ENCODE measurements at regions not wholly inside any gene's neighbourhood (a gene's known extent, or its start where the extent isn't known, plus 50 kb on each side); places are given as distances from the start of the nearest gene placed in this dataset.

GRCh38 chr1:202072211-202072765, 50.4 kb upstream of the GPR37L1 start (continued):
- TF ChIP-seq CHD7 (IDR thresholded peaks at IDR 0.05; ENCODE audit: insufficient replicate concordance, low read length), result no peak
- no peak for TF ChIP-seq EP300 (IDR thresholded peaks at IDR 0.05; ENCODE audit: borderline replicate concordance in 1 of 2, low read depth in 2 of 2, low read length in 2 of 2)
- TF ChIP-seq YY1 (IDR thresholded peaks at IDR 0.05; ENCODE audit: low read depth, low read length), result no peak
- no peak for TF ChIP-seq ATF3 (IDR thresholded peaks at IDR 0.05; ENCODE audit: insufficient read depth, low read depth, low read length)
- no peak for TF ChIP-seq BACH1 (IDR thresholded peaks at IDR 0.05; ENCODE audit: low read length)
- TF ChIP-seq CHD1 (IDR thresholded peaks at IDR 0.05; ENCODE audit: low read depth, low read length), result no peak
- TF ChIP-seq SP1 (IDR thresholded peaks at IDR 0.05; ENCODE audit: low read depth, low read length), result no peak
- TF ChIP-seq TAF7 (optimal IDR thresholded peaks at IDR 0.05; ENCODE audit: borderline replicate concordance, low read depth, low read length), result no peak
- no peak for TF ChIP-seq SUZ12 (IDR thresholded peaks at IDR 0.05; ENCODE audit: low read length)

All from H1 (cell line).